DMS114 treated with DMSO at 0.1 percent for 48 hours (cell line): ENCODE measurements at regions not wholly inside any gene's neighbourhood (a gene's known extent, or its start where the extent isn't known, plus 50 kb on each side); places are given as distances from the start of the nearest gene placed in this dataset.
"Not testable (repeated sequence)": the region's sequence is repeated elsewhere in the genome, so short reads cannot be mapped to it uniquely, and the experiment has no call there.

ENCODE experiments used
- DNase-seq: peaks from one replicate; lab custom pipeline; 2025; ENCODE audit not compliant: unreplicated experiment; lab: John Stamatoyannopoulos, UW

DNA sequence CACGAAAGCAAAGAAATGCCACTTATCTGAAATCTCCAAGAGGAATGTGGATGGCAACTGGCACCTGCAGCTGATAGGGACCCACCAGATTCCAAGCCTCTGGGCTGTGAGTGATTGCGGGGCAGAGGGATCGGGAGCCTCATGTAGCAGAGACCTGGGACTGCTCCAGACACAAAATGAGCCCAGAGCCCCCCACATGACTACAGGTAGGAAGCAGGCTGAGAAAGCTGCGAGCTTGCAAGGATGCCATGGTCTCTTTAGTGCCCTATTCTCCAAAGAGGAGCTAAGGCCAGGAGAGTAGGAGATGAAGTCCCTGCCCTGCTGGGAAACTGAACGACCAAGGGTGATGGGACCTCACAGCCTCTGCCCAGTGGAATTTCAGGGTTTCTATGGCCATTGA, 305.4 kb upstream of the CHRNA7 start:
- DNase-seq = not testable (repeated sequence)

- not testable (repeated sequence) for DNase-seq
These were observed 304.7 kb upstream of the CHRNA7 start for GRCh38 chr15:31725619-31726018.

GRCh38 chr15:31727612-31728011, 302.7 kb upstream of the CHRNA7 start:
- no peak for DNase-seq

DNA sequence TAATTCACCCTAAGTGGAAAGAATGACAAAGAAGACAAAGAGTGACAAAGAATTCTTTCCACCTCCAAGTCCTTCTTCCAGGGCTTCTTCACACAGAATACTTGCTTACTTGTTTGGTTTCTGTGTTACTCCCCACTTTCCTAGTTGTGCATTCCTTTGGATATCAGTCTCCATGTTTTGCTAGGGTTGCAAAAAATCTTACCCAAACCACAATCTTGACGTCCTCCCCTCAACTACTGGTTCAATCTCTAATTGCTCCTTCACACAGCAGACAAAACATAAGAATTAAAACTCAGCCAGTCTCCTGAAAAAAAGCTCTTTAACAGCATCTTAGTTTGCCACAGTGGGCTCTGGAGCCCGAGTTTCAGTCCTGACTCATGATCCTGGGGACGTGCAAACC, 297.6 kb upstream of the CHRNA7 start:
- no peak for DNase-seq

DNA sequence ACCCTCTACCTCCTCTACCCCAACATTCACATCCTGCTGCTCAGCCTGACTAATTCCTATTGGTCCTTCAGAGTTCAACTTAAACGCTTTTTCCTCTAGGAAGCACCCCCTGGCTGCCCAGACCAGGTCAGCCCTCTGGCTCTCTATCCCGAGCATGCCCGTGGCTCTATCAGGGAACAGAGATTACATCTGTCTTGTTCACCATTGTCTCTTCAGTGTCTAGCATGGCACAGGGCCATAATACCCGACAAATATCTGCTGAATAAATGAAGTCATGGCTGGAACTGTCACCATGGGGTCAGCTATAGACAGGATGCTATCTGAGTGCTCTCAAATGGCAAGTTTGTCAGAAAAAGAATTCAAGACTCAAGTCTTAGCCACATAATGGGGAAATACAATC, 296.9 kb upstream of the CHRNA7 start:
- no peak for DNase-seq

DNA sequence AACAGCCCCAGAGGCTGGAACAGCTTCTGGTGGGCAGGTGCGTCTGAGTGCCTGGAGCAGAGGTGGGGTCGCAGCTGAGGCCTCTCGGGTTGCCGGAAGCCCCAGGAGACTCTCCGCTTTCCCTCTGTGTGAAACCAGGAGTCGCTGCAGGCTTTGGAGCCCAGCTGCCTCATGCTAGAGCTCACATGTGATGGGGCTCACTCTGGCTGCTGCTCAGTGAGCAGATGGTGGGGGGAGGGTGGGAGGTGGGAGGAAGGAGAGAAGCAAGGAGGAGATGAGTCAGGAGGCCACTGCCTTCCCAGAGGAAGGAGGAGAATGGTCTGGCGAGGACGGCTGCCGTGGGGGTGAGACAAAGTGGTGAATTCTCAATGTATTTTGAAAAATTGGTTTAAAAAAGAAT, 290.1 kb upstream of the CHRNA7 start:
- no peak for DNase-seq

DNA sequence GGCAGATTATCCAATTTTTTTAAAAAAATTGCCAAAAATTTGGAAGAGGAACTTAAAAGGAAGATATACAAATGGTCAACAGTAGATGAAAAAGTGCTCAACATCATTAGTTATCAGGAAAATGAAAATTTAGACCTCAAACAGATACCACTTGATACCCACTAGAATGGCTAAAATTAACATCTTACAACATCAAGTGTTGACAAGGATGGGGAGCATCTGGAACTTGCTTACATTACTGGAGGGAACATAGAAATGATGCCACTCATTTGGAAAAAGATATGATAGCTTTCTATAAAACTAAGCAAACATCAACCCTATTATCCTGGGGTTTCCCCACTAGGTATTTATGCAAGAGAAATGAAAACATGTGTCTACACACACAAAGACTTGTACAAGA, 284.5 kb upstream of the CHRNA7 start:
- no peak for DNase-seq

- DNase-seq = no peak
These were observed 278.1 kb upstream of the CHRNA7 start for GRCh38 chr15:31752065-31752762.

DNA sequence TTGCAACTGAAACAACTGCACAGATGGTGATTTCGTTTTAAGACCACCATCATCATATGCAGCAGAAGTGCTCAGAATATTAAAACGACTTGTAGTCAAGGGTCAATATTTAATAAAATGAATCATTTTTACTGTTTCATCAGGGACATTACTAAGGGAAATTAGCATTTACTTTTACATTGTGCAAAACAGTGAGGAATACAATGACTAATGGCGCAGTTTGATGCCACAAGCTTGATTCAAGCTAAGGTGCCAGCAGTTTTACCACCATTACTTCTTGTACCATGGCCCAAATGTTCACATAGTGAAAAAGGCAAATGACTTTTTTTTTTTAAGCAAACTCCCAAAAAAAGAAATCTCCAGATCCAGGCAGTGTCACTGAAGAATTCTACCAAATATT, 277.4 kb upstream of the CHRNA7 start:
- DNase-seq = no peak

- DNase-seq = no peak
These were observed 272.2 kb upstream of the CHRNA7 start for GRCh38 chr15:31758126-31758525.

- no peak for DNase-seq
These were observed 262.3 kb upstream of the CHRNA7 start for GRCh38 chr15:31768055-31768454.

- DNase-seq = no peak
These were observed 256.3 kb upstream of the CHRNA7 start for GRCh38 chr15:31774045-31774444.

- no peak for DNase-seq
These were observed 254.3 kb upstream of the CHRNA7 start for GRCh38 chr15:31776039-31776438.

DNA sequence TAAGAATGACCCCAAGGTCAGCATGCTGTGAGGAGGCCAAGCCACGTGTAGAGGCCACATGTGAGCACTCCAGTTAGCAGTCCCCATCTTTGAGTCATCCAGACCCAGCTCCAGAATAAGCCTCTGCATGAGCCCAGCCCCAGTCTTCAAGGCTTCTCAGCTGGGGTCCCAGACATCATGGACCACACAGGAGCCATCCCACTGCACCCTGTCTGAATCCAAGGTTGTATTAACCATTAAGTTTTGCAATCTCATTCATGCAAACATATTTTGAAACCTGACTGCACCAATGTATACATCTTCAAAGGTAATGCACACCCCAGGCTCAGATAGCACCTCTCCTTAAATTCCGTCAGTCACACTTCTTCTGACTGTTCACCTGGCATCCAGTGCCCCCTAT, 249.1 kb upstream of the CHRNA7 start:
- no peak for DNase-seq

GRCh38 chr15:31782016-31782783, 248.1 kb upstream of the CHRNA7 start:
- no peak for DNase-seq

DNA sequence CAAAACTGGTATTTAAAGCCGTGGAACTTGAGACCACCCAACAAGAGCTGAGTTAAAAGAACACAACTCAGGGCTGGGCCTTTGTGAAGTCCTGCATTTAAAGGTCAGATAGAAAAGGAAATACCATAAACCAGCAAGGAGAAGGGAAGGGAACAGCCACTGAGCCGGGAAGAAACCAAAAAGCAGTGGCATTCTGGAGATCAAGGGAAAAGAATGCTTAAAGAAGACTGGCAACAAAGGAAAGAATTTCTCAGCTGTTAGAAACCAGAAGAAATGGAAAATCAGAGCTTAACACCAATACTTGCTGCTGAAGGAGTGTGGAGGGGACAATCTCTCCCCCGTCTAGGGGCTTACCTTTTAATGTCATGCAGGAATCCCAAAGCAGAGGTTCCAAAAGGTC, 247.4 kb upstream of the CHRNA7 start:
- DNase-seq = no peak

DNA sequence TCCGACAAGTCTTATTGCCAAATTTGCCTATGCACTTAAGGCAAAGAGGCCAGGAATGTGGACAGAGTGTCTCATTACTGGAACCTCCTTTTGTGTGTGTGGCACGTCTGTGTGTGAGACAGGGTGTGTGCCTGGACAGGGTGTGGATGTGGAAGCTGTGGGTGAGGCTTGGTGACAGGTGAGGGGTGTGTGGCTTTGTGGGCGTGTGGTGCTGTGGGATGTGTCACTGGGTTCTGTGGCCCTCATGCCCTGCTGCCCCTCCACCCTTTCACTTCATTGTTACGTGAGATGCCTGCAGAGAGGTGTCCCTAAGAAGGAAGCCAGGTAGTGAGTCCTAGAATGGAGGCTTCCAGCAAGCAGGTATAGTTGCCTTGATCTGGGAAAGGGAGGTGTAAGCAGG, 244.0 kb upstream of the CHRNA7 start:
- DNase-seq = no peak

GRCh38 chr15:31788104-31788503, 242.2 kb upstream of the CHRNA7 start:
- no peak for DNase-seq

- DNase-seq = no peak
These were observed 237.6 kb upstream of the CHRNA7 start for GRCh38 chr15:31792611-31793199.

- no peak for DNase-seq
These were observed 231.0 kb upstream of the CHRNA7 start for GRCh38 chr15:31799319-31799714.

GRCh38 chr15:31799715-31800321, 230.5 kb upstream of the CHRNA7 start:
- DNase-seq = no peak

GRCh38 chr15:31801152-31801551, 229.2 kb upstream of the CHRNA7 start:
- DNase-seq = no peak
